HG03575 (cell line): ENCODE measurements at regions not wholly inside any gene's neighbourhood (a gene's known extent, or its start where the extent isn't known, plus 50 kb on each side); places are given as distances from the start of the nearest gene placed in this dataset.
"Not testable (repeated sequence)": the region's sequence is repeated elsewhere in the genome, so short reads cannot be mapped to it uniquely, and the experiment has no call there.

Experiments used
- ATAC-seq: cut with Tn5 transposase; IDR thresholded peaks from one replicate; pipeline ENCODE4 v1.9.1; 2021; ENCODE audit not compliant: unreplicated experiment, insufficient number of reproducible peaks, low FRiP score; ENCODE audit errors: extremely low read depth

GRCh38 chr20:53806683-53807401, 213.2 kb upstream of the ZNF217 start:
- ATAC-seq = no peak

GRCh38 chr20:53805895-53806384, 212.3 kb upstream of the ZNF217 start:
- ATAC-seq = no peak

GRCh38 chr20:53804920-53805894, 211.6 kb upstream of the ZNF217 start:
- no peak for ATAC-seq

GRCh38 chr20:53804308-53804707, 210.7 kb upstream of the ZNF217 start:
- ATAC-seq = not testable (repeated sequence)

- ATAC-seq = no peak
Measured at GRCh38 chr20:53803492-53804155, 210.0 kb upstream of the ZNF217 start.

DNA sequence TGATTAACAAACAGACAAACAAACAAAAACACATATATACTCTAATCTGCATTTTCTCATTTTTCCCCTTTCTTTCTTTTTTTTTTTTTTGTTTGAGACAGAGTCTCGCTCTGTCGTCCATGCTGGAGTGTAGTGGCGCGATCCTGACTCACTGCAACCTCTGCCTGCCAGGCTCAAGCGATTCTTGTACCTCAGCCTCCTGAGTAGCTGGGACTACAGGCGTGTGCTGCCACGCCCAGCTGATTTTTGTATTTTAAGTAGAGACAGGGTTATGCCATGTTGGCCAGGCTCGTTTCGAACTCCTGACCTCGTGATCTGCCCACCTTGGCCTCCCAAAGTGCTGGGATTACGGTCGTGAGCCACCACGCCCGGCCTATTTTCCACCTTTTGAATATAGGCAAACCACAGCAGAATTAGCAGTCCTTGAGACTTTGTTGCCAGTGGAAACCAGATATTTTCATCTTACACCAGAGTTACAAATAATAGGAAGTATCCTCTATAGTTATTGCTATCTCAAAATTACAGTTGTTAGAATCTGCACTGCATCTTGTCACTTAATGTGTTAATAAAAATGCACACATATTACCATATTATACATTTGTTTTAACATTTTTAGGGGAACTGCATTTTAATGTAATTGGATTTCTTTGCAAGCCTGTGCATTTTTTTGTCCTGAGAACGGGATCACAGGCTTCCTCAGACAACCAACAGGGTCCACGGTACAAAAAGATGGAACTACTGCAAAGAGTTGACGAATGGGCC, 208.2 kb upstream of the ZNF217 start:
- ATAC-seq = no peak

- no peak for ATAC-seq
Measured at GRCh38 chr20:53800883-53801604, 207.4 kb upstream of the ZNF217 start.

- ATAC-seq = no peak
Measured at GRCh38 chr20:53800418-53800817, 206.8 kb upstream of the ZNF217 start.

- no peak for ATAC-seq
Measured at GRCh38 chr20:53797085-53797484, 203.4 kb upstream of the ZNF217 start.

GRCh38 chr20:53795170-53795569, 201.5 kb upstream of the ZNF217 start:
- no peak for ATAC-seq

DNA sequence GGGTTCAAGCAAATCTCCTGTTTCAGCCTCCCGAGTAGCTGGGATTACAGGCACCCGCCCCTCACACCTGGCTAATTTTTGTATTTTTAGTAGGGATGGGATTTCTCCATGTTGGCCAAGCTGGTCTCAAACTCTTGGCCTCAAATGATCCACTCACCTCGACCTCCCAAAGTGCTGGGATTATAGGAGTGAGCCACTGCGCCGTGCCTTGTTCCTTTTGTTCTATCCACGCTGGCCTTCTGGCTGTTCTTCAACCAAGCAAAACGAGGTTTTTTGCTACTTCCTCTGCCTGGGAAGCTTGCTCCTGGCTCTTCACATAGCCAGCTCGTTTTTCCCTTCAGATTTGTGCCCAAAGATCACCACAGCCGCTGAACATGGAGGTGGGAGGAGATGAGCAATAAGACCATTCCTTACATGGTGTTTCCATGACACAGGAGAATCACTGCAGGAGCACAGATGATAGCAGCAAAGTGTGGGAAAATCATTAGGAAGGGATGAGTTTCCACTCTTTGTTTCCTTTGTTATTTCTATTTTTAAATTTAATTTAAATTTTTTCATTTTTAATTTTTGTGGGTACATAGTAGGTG, 201.0 kb upstream of the ZNF217 start:
- ATAC-seq = no peak

DNA sequence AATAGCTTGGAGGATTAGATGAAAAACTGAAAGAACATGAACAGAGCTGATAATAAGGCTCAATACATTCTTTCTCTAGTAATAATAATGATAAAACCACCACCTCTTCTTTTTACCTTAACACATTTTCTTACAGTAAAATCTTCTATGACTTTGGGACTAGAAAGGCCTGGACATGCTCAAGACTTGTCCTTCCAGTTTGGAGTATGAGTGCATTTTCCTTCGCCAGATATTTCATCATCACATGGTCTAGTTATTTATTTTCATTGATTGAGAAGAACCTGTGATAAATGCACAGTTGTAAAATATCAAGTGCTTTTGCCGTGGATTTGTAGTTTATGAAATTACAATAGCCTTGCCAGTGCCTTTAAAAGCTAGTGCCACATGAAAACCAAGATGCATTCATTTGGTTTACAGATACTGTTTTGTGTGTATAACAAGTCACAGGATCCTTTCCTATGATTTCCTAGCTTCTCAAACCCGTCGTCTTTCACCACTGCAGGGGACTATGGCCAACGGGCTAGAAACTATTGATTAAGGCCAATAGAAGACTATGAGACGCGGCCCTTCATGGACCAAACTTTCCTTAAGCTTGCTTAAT, 200.2 kb upstream of the ZNF217 start:
- ATAC-seq = no peak

- no peak for ATAC-seq
Measured at GRCh38 chr20:53792946-53793536, 199.4 kb upstream of the ZNF217 start.

DNA sequence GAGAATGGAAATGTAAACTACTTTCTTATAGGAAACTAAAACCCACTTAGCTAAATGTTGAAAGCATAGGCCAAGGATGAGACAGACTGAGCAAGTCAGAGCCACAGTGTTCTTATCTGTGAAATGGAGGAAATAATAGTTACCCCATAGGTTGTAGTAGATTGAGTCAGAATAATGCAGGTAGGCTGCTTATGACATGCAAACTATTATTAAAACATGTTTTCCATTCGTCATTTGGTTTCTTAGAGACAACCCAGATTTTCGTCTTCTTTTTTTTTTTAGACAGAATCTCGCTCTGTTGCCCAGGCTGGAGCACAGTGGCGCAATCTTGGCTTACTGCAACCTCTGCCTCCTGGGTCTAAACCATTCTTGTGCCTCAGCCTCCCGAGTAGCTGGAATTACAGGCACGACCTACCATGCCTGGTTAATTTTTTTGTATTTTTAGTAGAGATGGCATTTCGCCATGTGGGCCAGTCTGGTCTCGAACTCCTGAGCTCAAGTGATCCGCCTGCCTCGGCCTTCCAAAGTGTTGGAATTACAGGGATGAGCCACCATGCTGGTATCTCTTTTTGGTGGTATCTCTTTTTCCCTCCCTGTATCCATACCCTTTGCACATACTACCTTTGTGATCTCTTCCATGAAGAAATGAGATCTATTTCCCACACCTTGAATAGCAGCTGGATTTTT, 196.5 kb upstream of the ZNF217 start:
- no peak for ATAC-seq

- ATAC-seq = no peak
Measured at GRCh38 chr20:53788253-53789022, 194.8 kb upstream of the ZNF217 start.

- ATAC-seq = not testable (repeated sequence)
Measured at GRCh38 chr20:53787491-53787931, 193.9 kb upstream of the ZNF217 start.
